Myocyte (in vitro differentiated cells): ENCODE measurements at regions not wholly inside any gene's neighbourhood (a gene's known extent, or its start where the extent isn't known, plus 50 kb on each side); places are given as distances from the start of the nearest gene placed in this dataset.

ENCODE experiments used
- DNase-seq: peaks from one replicate; pipeline ENCODE4 v3.0.0-alpha.2; 2012; ENCODE audit warnings: low read depth

GRCh38 chr1:195113471-195113870, 1494.8 kb downstream of the KCNT2 start:
- DNase-seq, result no peak

GRCh38 chr1:195105773-195106172, 1502.5 kb downstream of the KCNT2 start:
- DNase-seq, result no peak

GRCh38 chr1:195105281-195105680, 1503.0 kb downstream of the KCNT2 start:
- DNase-seq, result no peak

GRCh38 chr1:195097316-195097715, 1510.9 kb downstream of the KCNT2 start:
- DNase-seq, result peak; percentile 2

GRCh38 chr1:195096051-195096521, 1512.2 kb downstream of the KCNT2 start:
- no peak for DNase-seq

- DNase-seq, result no peak
Observed at GRCh38 chr1:195085196-195085595, 1523.0 kb downstream of the KCNT2 start.

GRCh38 chr1:195082183-195082582, 1526.1 kb downstream of the KCNT2 start:
- DNase-seq, result no peak

GRCh38 chr1:195076682-195077081, 1531.6 kb downstream of the KCNT2 start:
- no peak for DNase-seq

GRCh38 chr1:195075973-195076372, 1532.3 kb downstream of the KCNT2 start:
- DNase-seq, result no peak

- DNase-seq, result no peak
Observed at GRCh38 chr1:195071461-195071860, 1536.8 kb downstream of the KCNT2 start.

GRCh38 chr1:195065437-195065836, 1542.8 kb downstream of the KCNT2 start:
- DNase-seq, result no peak

GRCh38 chr1:195064358-195064757, 1543.9 kb downstream of the KCNT2 start:
- DNase-seq, result no peak

GRCh38 chr1:195054217-195054687, 1554.0 kb downstream of the KCNT2 start:
- DNase-seq, result no peak

GRCh38 chr1:195053478-195053877, 1554.8 kb downstream of the KCNT2 start:
- DNase-seq, result no peak

- no peak for DNase-seq
Observed at GRCh38 chr1:195047772-195048171, 1560.5 kb downstream of the KCNT2 start.

GRCh38 chr1:195045072-195045471, 1563.2 kb downstream of the KCNT2 start:
- DNase-seq, result no peak

GRCh38 chr1:195030793-195031192, 1577.4 kb downstream of the KCNT2 start:
- no peak for DNase-seq

GRCh38 chr1:195026792-195027191, 1581.4 kb downstream of the KCNT2 start:
- no peak for DNase-seq

- DNase-seq, result no peak
Observed at GRCh38 chr1:195019385-195019784, 1588.9 kb downstream of the KCNT2 start.

- no peak for DNase-seq
Observed at GRCh38 chr1:195012995-195013394, 1595.2 kb downstream of the KCNT2 start.

- DNase-seq, result no peak
Observed at GRCh38 chr1:195005338-195005737, 1602.9 kb downstream of the KCNT2 start.

GRCh38 chr1:194990483-194990882, 1617.8 kb downstream of the KCNT2 start:
- no peak for DNase-seq

- no peak for DNase-seq
Observed at GRCh38 chr1:194975913-194976312, 1632.3 kb downstream of the KCNT2 start.

- DNase-seq, result no peak
Observed at GRCh38 chr1:194968916-194969315, 1639.3 kb downstream of the KCNT2 start.
